Mucosa of gallbladder (tissue), 1 donor: ENCODE measurements at regions not wholly inside any gene's neighbourhood (a gene's known extent, or its start where the extent isn't known, plus 50 kb on each side); places are given as distances from the start of the nearest gene placed in this dataset.

Source experiments
- DNase-seq: peaks from one replicate; pipeline ENCODE4 v3.0.0-alpha.2; 2020; ENCODE audit warnings: low spot score
- donor health status: DM: no; HTN: no; CAD: no.

DNA sequence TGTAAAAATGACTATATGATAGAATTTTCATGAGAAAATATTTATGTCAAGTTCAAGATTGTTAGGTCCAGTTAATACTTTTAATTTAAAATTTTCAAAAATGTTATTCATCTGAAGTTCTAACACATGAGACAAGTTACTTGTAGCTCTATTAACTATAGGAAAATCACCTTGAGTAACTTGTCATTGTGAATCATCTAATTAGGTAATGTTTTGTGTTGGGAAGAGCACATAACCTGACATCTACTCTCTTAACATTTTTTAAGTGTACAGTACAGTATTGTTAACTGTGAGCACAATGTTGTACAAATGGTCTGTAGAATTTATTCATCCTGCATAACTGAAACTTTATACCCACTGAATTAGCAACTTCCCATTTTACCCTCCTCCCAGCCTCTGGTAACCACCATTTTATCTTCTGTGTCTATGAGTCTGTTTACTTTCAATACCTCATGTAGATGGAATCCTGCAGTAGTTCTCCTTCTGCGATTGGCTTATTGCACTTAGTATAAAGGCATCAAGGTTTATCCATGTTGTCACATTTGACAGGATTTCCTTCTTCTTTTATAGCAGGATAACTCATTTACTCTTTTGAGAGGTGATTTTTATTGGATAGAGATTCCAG is 54.6 kb downstream of the ARL4A start:
- no peak for DNase-seq

- no peak for DNase-seq
Measured at GRCh38 chr7:12746211-12746610, 58.8 kb downstream of the ARL4A start.

- no peak for DNase-seq
Measured at GRCh38 chr7:12747687-12748306, 60.4 kb downstream of the ARL4A start.

DNA sequence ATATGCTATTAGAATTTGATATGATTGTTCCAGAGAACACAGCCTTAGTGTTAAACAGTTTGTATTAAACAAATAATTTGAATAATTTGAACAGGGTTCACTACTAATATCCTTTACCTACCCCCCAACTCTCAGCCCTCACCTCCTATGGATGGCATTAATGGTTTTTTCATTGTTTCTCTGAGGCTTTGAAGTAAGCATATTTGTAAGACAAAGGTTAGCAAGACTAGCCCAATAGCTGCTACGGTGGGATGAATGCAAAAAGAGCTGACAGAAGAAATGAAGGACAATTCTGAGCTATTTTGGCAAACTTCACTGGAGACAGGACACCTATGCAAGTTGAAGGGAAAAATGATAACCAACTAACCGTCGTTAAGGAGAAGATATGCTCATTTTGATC is 61.6 kb downstream of the ARL4A start:
- no peak for DNase-seq

DNA sequence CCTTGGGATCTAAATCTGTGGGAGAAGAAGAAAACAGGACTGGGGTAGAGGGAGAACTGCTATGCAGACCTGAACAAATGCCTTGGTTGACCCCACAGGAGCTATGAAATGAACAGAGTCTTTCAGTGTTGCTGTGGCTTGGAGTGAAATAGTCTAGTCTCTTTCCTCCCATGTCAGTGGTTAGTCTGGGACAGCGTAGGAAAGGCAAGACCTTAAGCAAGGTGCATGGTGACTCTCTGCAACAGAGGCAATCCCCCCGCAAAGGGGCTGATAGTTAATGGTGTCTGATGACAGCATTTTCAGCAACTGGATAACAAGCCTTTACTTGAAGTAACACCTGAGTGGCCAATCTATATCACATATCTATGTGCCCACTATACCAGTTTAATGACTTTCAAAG is 62.3 kb downstream of the ARL4A start:
- no peak for DNase-seq

- DNase-seq, result no peak
Measured at GRCh38 chr7:12751764-12752163, 64.3 kb downstream of the ARL4A start.

GRCh38 chr7:12754179-12754578 is 66.7 kb downstream of the ARL4A start:
- DNase-seq, result no peak

- DNase-seq, result no peak
Measured at GRCh38 chr7:12756821-12757220, 69.4 kb downstream of the ARL4A start.

DNA sequence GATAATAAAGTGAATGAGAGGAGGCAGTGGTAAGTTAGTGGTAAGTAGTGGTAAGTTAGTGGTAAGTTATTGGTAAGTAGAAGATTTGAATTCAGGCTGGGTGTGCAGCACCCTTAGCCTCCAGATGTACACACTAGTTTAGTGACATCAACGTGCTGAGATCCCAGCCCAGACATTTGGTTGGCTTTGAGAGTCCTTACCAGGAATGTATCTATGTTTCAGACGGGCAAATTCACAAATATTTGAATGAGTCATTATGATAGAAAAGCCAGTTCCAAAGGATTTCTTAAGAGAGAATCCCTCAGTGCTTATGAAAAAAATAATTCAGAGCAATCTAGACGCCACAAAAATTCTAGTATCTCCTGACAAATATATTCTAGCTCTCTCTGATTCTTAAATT is 70.0 kb downstream of the ARL4A start:
- DNase-seq, result no peak

GRCh38 chr7:12759151-12759550 is 71.7 kb downstream of the ARL4A start:
- DNase-seq, result no peak

GRCh38 chr7:12761111-12761510 is 73.7 kb downstream of the ARL4A start:
- DNase-seq, result no peak

DNA sequence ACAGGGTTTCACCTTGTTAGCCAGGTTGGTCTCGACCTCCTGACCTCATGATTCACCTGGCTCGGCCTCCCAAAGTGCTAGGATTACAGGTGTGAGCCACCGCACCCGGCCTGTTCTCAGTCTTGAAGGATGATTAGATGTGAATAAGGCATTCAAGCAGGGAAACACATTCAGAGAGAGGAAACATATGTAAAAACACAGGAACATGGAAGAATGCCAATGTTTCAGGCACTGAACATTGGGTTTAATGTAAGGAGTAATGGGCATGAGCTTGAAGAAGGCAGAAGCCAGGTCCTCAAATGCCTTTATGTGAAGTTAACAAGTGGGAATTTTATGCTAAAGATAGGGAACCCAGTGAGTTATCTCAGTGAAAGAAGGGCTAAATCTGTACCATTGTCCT is 74.3 kb downstream of the ARL4A start:
- DNase-seq, result no peak

- DNase-seq, result no peak
Measured at GRCh38 chr7:12764458-12764891, 77.0 kb downstream of the ARL4A start.

GRCh38 chr7:12765431-12766100 is 78.1 kb downstream of the ARL4A start:
- no peak for DNase-seq

GRCh38 chr7:12766416-12766815 is 79.0 kb downstream of the ARL4A start:
- no peak for DNase-seq

DNA sequence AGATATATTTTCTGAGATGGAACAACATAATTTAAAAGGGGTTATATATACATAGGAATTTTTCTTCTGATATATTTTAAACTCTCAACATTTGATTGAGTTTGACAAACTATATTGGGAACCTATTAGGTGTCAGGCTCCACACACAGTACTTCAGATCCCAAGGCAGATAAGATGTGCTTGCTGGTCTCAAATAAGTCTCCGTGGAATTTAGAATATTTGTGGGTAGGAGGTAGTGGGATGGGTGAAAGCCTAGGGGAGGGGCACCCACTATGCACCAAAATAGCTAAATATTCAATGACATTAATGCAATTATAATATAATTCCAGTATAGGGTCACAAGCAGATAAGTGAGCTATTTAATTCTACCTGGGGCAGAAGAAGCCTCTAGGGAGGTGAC is 81.5 kb downstream of the ARL4A start:
- DNase-seq, result no peak

DNA sequence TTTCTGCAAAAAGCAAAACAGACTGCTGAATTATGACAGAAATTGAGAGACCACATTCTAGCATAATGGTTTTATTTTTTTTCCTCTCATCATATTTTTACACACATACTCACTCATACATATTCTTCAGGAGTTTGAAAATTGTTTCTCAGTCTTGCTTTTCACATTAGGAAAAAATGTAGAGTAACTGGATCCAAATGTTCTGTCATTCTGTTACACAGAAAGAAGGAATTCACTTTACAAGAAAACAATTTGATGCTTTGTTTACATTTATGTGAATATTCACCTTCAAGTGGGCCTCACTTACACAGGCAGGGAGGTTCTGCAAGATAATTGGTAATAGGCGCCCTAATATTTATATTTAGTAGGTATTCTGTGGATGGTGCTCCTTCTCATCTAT is 82.0 kb downstream of the ARL4A start:
- no peak for DNase-seq

DNA sequence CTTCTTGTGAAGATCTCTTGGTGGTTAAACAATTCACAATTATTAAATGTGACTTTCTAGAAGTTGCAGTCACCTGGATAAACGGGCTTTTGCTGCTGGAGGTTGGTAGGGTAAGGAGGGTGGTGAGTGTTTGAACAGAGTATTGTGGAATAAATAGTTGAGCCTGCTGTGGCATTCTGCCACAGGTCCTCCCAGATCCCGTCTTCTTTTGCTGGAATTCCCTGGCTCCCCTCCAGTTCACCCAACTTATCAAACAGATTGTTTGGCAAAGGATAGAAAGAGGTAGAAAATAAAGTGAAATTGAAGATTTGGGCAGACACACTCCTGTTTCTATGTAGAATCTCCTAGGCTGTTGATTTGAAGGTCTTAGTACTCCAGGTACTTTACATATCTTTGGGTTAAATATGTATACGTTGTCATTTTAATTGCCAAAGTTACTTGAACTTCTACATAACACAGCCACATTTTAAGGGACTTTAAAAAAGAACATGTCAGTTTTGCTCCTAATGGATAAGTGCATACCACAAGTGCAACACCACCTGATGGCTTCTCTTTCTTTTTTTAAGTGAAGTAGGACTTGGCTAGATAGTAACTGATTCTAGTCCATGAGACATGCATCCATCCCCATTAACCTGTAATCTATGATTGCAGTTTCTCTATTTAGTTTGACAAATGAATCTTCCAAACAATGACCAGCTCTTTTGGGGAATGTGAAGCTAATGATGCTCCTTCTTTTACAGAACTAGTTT is 83.0 kb downstream of the ARL4A start:
- peak; percentile 58 for DNase-seq

- DNase-seq, result peak; percentile 21
Measured at GRCh38 chr7:12771378-12771877, 84.0 kb downstream of the ARL4A start.

DNA sequence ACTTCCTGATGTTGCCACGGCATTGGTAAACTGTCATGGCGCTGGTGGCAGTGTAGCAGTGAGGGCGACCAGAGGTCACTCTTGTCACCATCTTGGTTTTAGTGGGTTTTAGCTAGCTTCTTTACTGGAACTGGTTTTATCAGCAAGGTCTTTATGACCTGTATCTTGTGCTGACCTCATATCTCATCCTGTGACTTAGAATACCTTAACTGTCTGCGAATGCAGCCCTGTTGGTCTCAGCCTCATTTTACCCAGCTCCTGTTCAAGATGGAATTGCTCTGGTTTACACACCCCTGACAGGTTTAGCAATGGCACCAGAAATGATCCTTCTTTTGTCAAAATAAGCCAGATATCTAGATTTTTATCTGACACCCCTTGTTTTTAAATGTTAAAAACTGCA is 85.3 kb downstream of the ARL4A start:
- DNase-seq, result no peak

DNA sequence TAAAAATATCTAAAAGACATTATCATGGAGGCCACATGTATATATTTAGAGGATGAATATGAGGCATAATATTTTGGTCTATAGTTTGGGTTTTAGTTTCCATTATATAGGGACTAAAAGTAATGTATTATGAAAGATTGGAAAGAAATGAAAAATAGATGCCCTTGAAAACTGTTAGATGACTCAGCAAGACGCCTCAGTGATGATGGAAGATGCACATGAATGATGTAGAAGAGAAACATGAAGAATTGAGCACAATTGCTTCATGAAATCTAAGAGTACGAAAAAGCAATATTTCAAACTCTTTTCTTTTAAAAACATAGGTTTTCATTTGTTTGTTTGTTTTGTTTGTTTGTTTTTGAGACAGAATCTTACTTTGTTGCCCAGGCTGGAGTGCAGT is 89.8 kb downstream of the ARL4A start:
- DNase-seq, result no peak

DNA sequence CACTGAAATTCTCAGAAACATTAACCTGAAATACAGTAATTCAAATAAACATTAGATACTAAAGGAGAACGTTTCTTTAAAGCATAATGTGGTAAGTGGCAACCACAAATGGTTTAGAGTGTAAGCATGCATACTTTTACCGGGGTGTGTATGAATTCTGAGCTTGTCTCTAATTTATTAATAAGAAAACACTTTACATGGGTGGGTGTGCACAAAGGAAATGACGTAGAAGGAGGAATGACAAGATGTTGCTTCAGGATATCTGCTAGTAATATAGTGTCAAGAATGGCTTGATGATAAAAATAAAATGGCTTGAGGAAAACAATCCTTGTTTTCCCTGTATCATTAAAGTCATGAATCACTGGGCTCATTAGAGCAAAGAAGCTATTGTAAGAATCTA is 92.5 kb downstream of the ARL4A start:
- DNase-seq, result no peak
